Glutamatergic neuron (in vitro differentiated cells): ENCODE measurements at regions not wholly inside any gene's neighbourhood (a gene's known extent, or its start where the extent isn't known, plus 50 kb on each side); places are given as distances from the start of the nearest gene placed in this dataset.

Experiments
- DNase-seq: peaks from one replicate; pipeline ENCODE4 v3.0.0; 2022
- H3K27ac Mint-ChIP-seq: one replicate; pipeline ENCODE4 v1.8.0; 2020; ENCODE audit warnings: mild to moderate bottlenecking, mixed read lengths, inconsistent platforms; ENCODE audit not compliant: unreplicated experiment
- H3K27me3 Mint-ChIP-seq: one replicate; pipeline ENCODE4 v1.8.0; 2020; ENCODE audit warnings: mild to moderate bottlenecking, moderate library complexity, mixed read lengths, inconsistent platforms; ENCODE audit not compliant: unreplicated experiment
- H3K36me3 Mint-ChIP-seq: one replicate; pipeline ENCODE4 v1.8.0; 2020; ENCODE audit warnings: mild to moderate bottlenecking, mixed read lengths, inconsistent platforms; ENCODE audit not compliant: unreplicated experiment
- H3K4me1 Mint-ChIP-seq: one replicate; pipeline ENCODE4 v1.8.0; 2020; ENCODE audit warnings: mild to moderate bottlenecking, low read depth, mixed read lengths, inconsistent platforms; ENCODE audit not compliant: unreplicated experiment
- H3K4me3 Mint-ChIP-seq: one replicate; pipeline ENCODE4 v1.8.0; 2020; ENCODE audit warnings: mild to moderate bottlenecking, mixed read lengths, inconsistent platforms; ENCODE audit not compliant: unreplicated experiment
- H3K9me3 Mint-ChIP-seq: one replicate; pipeline ENCODE4 v1.8.0; 2020; ENCODE audit warnings: mild to moderate bottlenecking, moderate library complexity, mixed read lengths, inconsistent platforms; ENCODE audit not compliant: unreplicated experiment
- CTCF ChIP-seq: fragments of 200-600 bp; sonication (generic); IDR thresholded peaks from one replicate; pipeline ENCODE4 v1.5.0; 2021; ENCODE audit not compliant: partially characterized antibody, unreplicated experiment

- Mint-ChIP-seq H3K9me3 (no peaks in the 10 kb centered on the region), H3K4me3 (no peak overlapping the region), H3K27ac (no peak overlapping the region), H3K36me3 (no peaks in the 10 kb centered on the region), H3K4me1 (peaks cover 5% of the 10 kb centered on the region), H3K27me3 (no peaks in the 10 kb centered on the region)
- no peak for TF ChIP-seq CTCF
- no peak for DNase-seq
Measured at GRCh38 chr2:18170642-18171041, 292.2 kb downstream of the KCNS3 start.

- Mint-ChIP-seq H3K4me3 (no peak overlapping the region), H3K27me3 (no peaks in the 10 kb centered on the region), H3K27ac (no peak overlapping the region), H3K9me3 (no peaks in the 10 kb centered on the region), H3K36me3 (no peaks in the 10 kb centered on the region), H3K4me1 (peaks cover 5% of the 10 kb centered on the region)
- DNase-seq: no peak
- TF ChIP-seq CTCF: no peak
Measured at GRCh38 chr2:18169893-18170175, 291.4 kb downstream of the KCNS3 start.

GRCh38 chr2:18169121-18169892 lies 290.8 kb downstream of the KCNS3 start:
- no peak overlapping the region for H3K27ac Mint-ChIP-seq
- no peak for DNase-seq
- no peaks in the 10 kb centered on the region for H3K9me3 Mint-ChIP-seq
- H3K27me3 Mint-ChIP-seq: no peaks in the 10 kb centered on the region
- no peak overlapping the region for H3K4me3 Mint-ChIP-seq
- no peaks in the 10 kb centered on the region for H3K36me3 Mint-ChIP-seq
- no peak for TF ChIP-seq CTCF
- H3K4me1 Mint-ChIP-seq: peaks cover 5% of the 10 kb centered on the region

- Mint-ChIP-seq H3K36me3 (no peaks in the 10 kb centered on the region), H3K4me1 (peaks cover 5% of the 10 kb centered on the region), H3K27me3 (no peaks in the 10 kb centered on the region), H3K27ac (no peak overlapping the region), H3K9me3 (no peaks in the 10 kb centered on the region), H3K4me3 (no peak overlapping the region)
- no peak for DNase-seq
- no peak for TF ChIP-seq CTCF
Measured at GRCh38 chr2:18167871-18168270, 289.4 kb downstream of the KCNS3 start.

GRCh38 chr2:18161681-18162080 lies 283.2 kb downstream of the KCNS3 start:
- Mint-ChIP-seq H3K9me3 (no peaks in the 10 kb centered on the region), H3K4me1 (peaks cover 13% of the 10 kb centered on the region), H3K27ac (no peak overlapping the region), H3K27me3 (no peaks in the 10 kb centered on the region), H3K36me3 (no peaks in the 10 kb centered on the region), H3K4me3 (no peak overlapping the region)
- no peak for DNase-seq
- no peak for TF ChIP-seq CTCF
